ENCODE measurements at regions not wholly inside any gene's neighbourhood (a gene's known extent, or its start where the extent isn't known, plus 50 kb on each side); places are given as distances from the start of the nearest gene placed in this dataset.

GRCh38 chr2:203811491-203812221 is 55.9 kb upstream of the CTLA4 start:
- no peak for DNase-seq
- no peaks in the 10 kb centered on the region for H3K9me3 Mint-ChIP-seq

More at GRCh38 chr2:203811491-203812221, 55.9 kb upstream of the CTLA4 start:
- H2BK15ac ChIP-seq (ENCODE audit: low read depth, low read length), result no peak overlapping the region
- H2BK120ac ChIP-seq (ENCODE audit: low read depth, low read length, poor library complexity, severe bottlenecking), result no peak overlapping the region
- H3K4me2 ChIP-seq (ENCODE audit: insufficient read depth, insufficient read length, low read length), result no peak overlapping the region
- H3K36me3 Mint-ChIP-seq (ENCODE audit: insufficient read depth in 1 of 3, low read depth in 3 of 3), result no peaks in the 10 kb centered on the region; a peak in 2 of 7 replicates
- no peak overlapping the region for H3K4ac ChIP-seq (ENCODE audit: low read depth, low read length)
- H2AFZ ChIP-seq (ENCODE audit: low read length), result no peak overlapping the region
- no peaks in the 10 kb centered on the region for H3K23me2 ChIP-seq (ENCODE audit: insufficient read length, low read depth, low read length, poor library complexity, severe bottlenecking)
- no peaks in the 10 kb centered on the region for H3K79me2 ChIP-seq (ENCODE audit: insufficient read depth, low read length)
- no peaks in the 10 kb centered on the region for H3K79me1 ChIP-seq (ENCODE audit: insufficient read depth, low read depth, low read length, poor library complexity, severe bottlenecking)
- no peaks in the 10 kb centered on the region for H4K20me1 ChIP-seq (ENCODE audit: control insufficient read depth, insufficient read depth, insufficient read length)
- no peak overlapping the region for H3K23ac ChIP-seq (ENCODE audit: insufficient read length, low read depth, low read length)
- no peak overlapping the region for H3K18ac ChIP-seq (ENCODE audit: insufficient read length, low read depth, low read length)
- no peak overlapping the region for H4K8ac ChIP-seq (replicated peaks; ENCODE audit: insufficient read length, low read depth, low read length)
- TF ChIP-seq CTCF (conservative IDR thresholded peaks at IDR 0.05), result no peak
- no peak overlapping the region for H2BK12ac ChIP-seq (ENCODE audit: insufficient read length, low read depth, low read length)
- no peaks in the 10 kb centered on the region for H3K27me3 ChIP-seq (ENCODE audit: insufficient read depth, low read length)
- no peak overlapping the region for H3K27ac ChIP-seq (ENCODE audit: insufficient read length, low read depth, low read length)
- H3T11ph ChIP-seq (ENCODE audit: low read length), result no peak overlapping the region
- no peak overlapping the region for H4K5ac ChIP-seq (ENCODE audit: insufficient read length, low read depth, low read length)
- no peak overlapping the region for H3K27ac Mint-ChIP-seq
- H2BK20ac ChIP-seq (ENCODE audit: low read depth, low read length, poor library complexity, severe bottlenecking), result no peak overlapping the region
- H3K9ac ChIP-seq (ENCODE audit: extremely low read depth, insufficient read length, low read length), result no peak overlapping the region
- H4K91ac ChIP-seq (ENCODE audit: insufficient read length, low read depth, low read length), result no peak overlapping the region
- peaks cover 8% of the 10 kb centered on the region in 2 experiments; a peak in 3 of 4 replicates for H3K4me1 Mint-ChIP-seq
- peaks cover 4% of the 10 kb centered on the region for H3K4me1 ChIP-seq (ENCODE audit: insufficient read depth, low read length)
- H2AK5ac ChIP-seq (ENCODE audit: insufficient read length, low read length), result no peak overlapping the region
- no peaks in the 10 kb centered on the region for H3K9me3 ChIP-seq (ENCODE audit: control insufficient read depth, low read depth, low read length)
- no peak overlapping the region for H3K4me3 Mint-ChIP-seq
- no CpG with 5 or more reads among the region's 9 CpGs for WGBS (ENCODE audit: extremely low coverage, insufficient read length, low lambda C conversion rate)
- no peak overlapping the region for H3K14ac ChIP-seq (ENCODE audit: insufficient read depth, low read length)
- no peaks in the 10 kb centered on the region; the same call in none of the 2 replicates for H3K27me3 Mint-ChIP-seq (ENCODE audit: low read depth)
- H2BK5ac ChIP-seq (ENCODE audit: insufficient read length, low read length), result no peak overlapping the region
- no peak overlapping the region for H3K56ac ChIP-seq (ENCODE audit: insufficient read length, low read depth, low read length)

Data from H9 (cell line).